ENCODE measurements at regions not wholly inside any gene's neighbourhood (a gene's known extent, or its start where the extent isn't known, plus 50 kb on each side); places are given as distances from the start of the nearest gene placed in this dataset.
"Not testable (repeated sequence)": the region's sequence is repeated elsewhere in the genome, so short reads cannot be mapped to it uniquely, and the experiment has no call there.

DNA sequence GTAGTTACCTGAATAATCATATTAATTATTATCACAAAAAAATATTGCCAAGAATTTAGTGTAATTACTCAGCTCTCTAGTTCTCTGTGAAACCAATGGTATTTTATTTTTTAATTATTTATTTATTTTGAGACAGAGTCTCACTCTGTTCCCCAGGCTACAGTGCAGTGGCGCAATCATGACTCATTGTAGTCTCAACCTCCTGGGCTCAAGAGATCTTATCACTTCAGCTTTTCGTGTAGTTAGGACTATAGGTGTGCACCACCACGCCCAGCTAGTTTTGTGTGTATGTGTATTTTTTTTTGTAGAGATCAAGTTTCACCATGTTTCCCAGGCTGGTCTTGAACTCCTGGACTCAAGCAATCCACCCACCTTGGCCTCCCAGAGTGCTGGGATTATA, 440.4 kb upstream of the CDH20 start:
- no peak for DNase-seq (ENCODE audit: low spot score)

DNA sequence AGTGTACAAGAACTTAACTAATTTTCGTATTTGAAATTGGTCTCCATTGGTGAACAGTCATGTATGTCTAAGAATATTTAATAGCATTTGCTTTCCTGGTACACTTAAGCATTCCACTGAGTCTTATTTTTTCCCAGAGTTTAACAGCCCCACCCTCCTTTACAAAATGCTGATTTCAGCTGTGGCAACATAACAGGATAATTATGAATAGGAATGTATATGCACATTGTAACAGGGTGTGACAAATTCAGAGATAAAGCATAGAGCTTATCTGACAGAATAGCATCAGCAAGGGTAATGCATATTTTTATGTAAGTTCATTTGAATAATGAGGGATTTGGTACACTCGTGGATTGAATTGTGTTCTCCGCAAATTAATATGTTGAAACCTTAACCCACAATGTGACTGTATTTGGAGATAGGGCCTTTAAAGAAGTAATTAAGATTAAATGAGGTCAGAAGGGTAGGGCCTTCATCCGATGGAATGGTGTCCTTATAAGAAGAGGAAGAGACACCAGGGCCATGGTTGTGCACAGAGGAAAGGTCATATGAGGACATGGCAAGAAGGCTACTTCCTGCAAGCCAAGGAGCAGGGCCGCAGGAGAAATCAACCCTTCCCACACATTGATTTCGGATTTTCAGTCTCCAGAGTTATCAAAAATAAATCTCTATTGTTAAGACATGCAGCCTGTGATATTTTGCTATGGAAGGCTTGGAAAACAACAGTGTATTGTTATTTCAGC, 439.7 kb upstream of the CDH20 start:
- DNase-seq (ENCODE audit: low spot score) = no peak

DNA sequence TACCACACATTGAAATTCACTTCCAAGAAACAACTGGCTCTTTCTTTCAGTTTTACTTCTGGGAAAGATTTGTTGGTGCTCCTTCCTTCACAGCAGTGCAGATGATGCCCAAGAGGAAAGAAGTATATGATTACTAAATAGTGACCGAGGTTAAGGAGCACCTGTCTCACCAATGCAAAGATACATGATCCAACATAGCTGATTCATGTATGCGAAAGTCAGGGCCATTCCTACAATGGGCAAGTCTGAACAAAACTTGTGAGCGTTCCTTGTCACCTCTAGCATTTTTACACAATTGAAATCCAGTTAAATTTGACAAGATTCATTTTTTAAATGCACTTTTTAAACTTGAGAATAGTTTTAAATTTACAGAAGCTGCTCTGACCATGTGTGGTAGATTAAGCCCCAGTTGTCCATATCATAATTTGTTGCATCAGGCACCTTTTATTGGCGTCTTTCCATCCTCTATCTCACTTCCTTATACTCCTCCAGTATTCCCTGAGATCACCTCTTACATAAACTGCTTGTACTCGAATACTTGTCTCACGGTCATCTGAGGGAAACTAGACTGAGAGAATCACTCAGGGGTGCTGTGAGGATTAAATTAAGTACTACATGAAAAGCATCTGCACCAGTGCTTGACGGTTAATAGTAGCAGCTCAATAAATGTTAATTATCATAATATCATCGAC, 438.8 kb upstream of the CDH20 start:
- DNase-seq (ENCODE audit: low spot score) = no peak

DNA sequence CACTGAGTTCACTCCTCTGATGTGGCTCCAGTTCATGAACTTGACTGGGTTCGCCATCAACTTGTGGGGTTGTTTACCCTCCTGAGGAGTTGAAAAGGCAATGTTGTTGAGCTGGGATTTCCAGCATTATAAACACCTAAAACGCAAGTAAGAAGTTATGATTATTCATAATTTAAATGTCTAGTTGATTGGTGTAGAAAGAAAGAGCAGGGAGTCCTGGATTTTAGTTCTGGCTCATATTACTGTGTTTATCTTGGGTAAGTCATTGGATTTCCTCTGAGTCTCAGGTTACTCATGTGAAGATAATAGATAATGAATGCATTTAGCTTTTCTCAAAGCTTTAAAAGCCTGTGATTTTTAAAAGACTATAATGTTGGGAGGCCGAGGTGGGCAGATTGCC, 438.0 kb upstream of the CDH20 start:
- no peak for DNase-seq (ENCODE audit: low spot score)

- DNase-seq (ENCODE audit: low spot score) = no peak
Observed at GRCh38 chr18:60898111-60898510, 435.1 kb upstream of the CDH20 start.

- DNase-seq (ENCODE audit: low spot score) = no peak
Observed at GRCh38 chr18:60905699-60906098, 427.5 kb upstream of the CDH20 start.

DNA sequence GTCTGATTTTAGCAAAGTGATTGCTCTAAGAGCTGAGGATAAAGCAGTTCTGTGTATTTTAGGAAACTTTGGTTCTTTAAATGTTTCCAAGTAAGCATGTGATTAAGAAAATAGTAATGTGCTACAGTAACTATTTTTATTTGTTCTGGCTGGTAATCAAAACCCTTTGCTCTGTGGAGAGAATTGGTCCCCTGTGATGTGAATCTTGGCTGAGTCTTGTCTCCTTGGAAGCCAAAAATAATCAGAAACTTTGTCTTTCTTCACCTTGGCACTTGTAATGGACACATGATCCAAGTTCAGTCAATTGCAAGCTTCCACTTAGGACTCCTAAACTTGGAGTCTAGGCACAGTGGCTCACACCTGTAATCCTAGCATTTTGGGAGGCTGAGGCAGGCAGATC, 422.7 kb upstream of the CDH20 start:
- no peak for DNase-seq (ENCODE audit: low spot score)

GRCh38 chr18:60911504-60911903, 421.7 kb upstream of the CDH20 start:
- no peak for DNase-seq (ENCODE audit: low spot score)

DNA sequence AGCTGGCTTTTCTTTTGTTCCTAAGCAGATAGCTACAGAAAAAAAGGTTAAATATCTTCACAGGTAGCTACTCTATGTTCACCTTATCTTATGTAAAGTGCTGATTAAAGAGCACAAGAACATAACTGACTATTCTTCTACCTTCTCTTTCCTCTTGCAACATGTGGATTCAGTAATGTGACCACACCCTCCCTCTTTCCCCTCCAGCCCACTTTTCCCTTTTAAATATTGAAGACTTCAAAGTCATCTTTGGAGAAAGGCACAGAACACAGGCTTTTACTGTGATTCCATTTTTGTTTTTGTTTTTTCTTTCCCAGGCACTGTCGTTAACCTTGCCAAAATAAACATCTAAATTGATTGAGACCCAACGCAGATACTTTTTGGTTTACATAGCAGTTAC, 418.1 kb upstream of the CDH20 start:
- no peak for DNase-seq (ENCODE audit: low spot score)

GRCh38 chr18:60918862-60919261, 414.4 kb upstream of the CDH20 start:
- not testable (repeated sequence) for DNase-seq (ENCODE audit: low spot score)

GRCh38 chr18:60925892-60926291, 407.3 kb upstream of the CDH20 start:
- DNase-seq (ENCODE audit: low spot score) = no peak

DNA sequence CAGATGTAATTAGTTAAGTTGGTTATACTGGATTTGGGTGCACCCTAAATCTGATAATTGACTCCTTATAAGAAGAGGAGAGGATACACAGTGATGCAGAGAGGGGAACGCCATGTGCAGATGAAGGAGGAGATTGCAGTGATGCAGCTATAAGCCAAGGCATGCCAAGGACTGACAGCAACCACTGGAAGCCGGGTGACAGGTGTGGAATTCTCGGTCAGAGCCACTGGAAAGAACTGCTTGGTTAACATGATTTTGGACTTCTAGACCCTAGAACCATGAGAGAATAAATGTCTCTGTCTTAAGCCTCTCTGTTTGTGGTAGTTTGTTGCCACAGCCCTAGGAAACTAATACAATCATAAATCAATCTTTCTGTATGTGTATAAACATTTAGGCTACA, 403.3 kb upstream of the CDH20 start:
- DNase-seq (ENCODE audit: low spot score) = no peak

GRCh38 chr18:60935041-60935910, 398.0 kb upstream of the CDH20 start:
- DNase-seq (ENCODE audit: low spot score) = no peak

DNA sequence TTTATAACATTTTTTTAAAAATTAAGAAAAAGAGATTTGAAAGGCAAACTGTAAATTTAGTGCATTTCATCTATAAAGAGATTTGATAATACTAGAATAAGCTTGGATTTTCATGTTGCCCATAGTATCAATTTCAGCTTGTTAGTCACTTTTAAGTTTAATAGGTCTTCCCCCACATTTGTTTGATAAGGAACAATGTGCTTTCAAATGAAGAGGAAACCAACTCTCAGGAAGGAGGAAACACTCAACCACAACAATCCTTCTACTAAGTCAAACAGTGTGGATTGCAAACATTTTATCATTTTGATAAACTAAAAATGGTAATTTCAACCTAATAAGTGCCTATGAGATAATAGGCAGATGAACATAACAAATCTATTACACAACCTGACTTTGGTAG, 397.1 kb upstream of the CDH20 start:
- DNase-seq (ENCODE audit: low spot score) = no peak

- no peak for DNase-seq (ENCODE audit: low spot score)
Observed at GRCh38 chr18:60943297-60943696, 389.9 kb upstream of the CDH20 start.

GRCh38 chr18:60950634-60951033, 382.6 kb upstream of the CDH20 start:
- DNase-seq (ENCODE audit: low spot score) = no peak

DNA sequence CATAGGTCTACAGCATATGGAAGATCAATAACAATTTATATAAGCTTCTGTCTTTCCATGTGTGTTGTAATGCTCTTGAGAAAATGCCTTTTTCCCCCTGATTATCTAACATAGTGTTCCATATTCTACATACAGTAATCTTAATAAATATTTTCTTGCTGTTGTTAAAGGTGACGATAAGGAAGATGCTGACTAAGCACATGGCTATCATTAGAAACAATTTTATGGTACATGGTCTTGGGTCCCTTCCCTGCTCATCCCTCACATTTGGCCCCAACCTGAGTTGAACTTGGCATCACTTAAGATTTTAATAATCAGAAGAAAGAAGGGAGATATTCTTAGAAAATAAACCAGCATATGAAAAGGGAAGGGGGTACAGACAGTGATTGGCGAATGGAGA, 382.1 kb upstream of the CDH20 start:
- no peak for DNase-seq (ENCODE audit: low spot score)

GRCh38 chr18:60962625-60963024, 370.6 kb upstream of the CDH20 start:
- no peak for DNase-seq (ENCODE audit: low spot score)

DNA sequence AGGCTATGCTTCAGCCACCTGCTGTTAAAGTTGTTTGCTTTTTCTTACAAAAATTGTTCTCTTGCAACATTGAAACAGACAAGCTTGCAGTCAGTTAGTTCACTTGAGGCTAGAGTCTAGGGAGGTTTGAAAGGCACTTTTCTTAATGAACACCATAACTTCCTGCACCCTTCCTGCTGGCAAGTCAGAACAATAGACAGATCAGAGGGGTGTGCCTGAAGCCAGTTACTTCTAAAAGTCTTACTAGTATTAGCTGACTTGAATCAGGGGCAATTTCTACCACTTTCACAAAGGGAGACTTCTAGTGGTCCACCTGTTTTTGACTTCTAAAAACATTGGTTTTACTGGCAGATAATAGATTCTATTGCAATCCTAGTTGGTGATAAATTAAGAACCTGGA, 367.4 kb upstream of the CDH20 start:
- no peak for DNase-seq (ENCODE audit: low spot score)

DNA sequence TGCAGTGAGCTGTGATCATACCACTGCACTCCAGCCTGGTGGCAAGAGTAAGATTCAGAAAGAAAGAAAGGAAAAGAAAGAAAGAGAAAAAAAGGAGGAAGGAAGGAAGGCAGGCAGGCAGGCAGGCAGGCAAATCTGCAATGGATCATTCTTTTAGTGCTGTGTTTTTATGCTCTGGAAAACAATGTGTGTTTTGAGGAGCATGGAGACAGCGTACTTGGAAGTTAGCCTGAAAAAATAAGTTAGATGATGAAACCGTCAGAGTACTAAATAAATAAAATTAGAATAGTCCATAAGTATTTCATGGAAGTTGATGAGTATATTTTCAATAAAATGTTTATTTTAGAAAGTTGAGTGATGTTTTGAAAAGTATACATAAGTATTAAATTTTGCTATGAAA, 366.4 kb upstream of the CDH20 start:
- DNase-seq (ENCODE audit: low spot score) = no peak

DNA sequence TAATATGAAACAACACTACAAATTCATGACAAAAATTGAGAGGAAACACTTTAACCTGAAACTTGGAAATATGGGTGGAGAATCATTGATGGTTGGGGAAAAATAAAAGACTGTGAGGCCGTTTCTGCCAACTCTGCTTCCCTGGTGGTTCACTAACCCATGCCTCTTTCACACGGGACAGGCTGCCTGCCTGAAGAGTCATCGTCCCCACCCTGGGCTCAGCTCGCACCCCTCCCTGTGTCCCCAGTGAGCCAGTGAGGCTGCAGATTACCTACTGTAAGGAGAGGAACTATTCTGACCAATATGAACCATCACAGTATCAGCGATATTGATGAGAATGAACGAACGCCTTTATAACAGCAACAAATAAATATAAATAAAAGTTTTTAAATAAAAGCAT, 357.8 kb upstream of the CDH20 start:
- DNase-seq (ENCODE audit: low spot score) = no peak

DNA sequence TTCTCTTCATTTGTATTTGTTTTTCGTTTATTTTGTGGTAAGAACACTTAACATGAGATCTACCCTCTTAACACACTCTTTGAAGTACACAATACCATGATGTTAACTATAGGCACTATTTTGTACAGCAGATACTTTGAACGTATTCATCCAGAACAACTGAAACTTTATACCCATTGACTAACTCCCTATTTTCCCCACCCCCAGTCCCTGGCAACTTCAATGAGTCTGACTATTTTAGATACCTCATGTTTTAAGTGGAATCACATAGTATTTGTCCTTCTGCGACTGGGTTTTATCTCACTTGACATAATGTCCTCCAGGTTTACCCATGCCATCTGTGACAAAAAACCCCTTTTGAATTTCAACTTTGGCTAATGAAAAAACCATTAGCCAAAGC, 356.3 kb upstream of the CDH20 start:
- no peak for DNase-seq (ENCODE audit: low spot score)

GRCh38 chr18:60978338-60978737, 354.9 kb upstream of the CDH20 start:
- DNase-seq (ENCODE audit: low spot score) = no peak

Data from CD4-positive, alpha-beta T cell treated with Interleukin-2 at 100 ng/mL for 4 hours (primary cell).